BE2C (cell line): ENCODE measurements at regions not wholly inside any gene's neighbourhood (a gene's known extent, or its start where the extent isn't known, plus 50 kb on each side); places are given as distances from the start of the nearest gene placed in this dataset.

Experiments used
- DNase-seq: peaks from one replicate; pipeline ENCODE4 v3.0.0-alpha.2; 2020
- H3K27me3 ChIP-seq: fragments of 250-450 bp; sonication (Bioruptor Pico); 2 replicates; pipeline ENCODE4 v1.5.1; 2020; ENCODE audit warnings: mild to moderate bottlenecking
- H3K36me3 ChIP-seq: fragments of 250-450 bp; sonication (Bioruptor Pico); 2 replicates; pipeline ENCODE4 v1.5.1; 2020; ENCODE audit warnings: mild to moderate bottlenecking
- H3K4me1 ChIP-seq: fragments of 250-450 bp; sonication (Bioruptor Pico); 2 replicates; pipeline ENCODE4 v1.5.1; 2020
- H3K4me3 ChIP-seq: 2 replicates; pipeline ENCODE4 v1.5.1; 2011; ENCODE audit warnings: low read depth, low read length
- H3K9me3 ChIP-seq: fragments of 250-450 bp; sonication (Bioruptor Pico); 2 replicates; pipeline ENCODE4 v1.5.1; 2020
- TF ChIP-seq, protein P1 (sequence below): IDR thresholded peaks from 2 replicates; pipeline ENCODE4 v1.5.1; 2012; ENCODE audit warnings: mild to moderate bottlenecking, low read depth, low read length

DNA sequence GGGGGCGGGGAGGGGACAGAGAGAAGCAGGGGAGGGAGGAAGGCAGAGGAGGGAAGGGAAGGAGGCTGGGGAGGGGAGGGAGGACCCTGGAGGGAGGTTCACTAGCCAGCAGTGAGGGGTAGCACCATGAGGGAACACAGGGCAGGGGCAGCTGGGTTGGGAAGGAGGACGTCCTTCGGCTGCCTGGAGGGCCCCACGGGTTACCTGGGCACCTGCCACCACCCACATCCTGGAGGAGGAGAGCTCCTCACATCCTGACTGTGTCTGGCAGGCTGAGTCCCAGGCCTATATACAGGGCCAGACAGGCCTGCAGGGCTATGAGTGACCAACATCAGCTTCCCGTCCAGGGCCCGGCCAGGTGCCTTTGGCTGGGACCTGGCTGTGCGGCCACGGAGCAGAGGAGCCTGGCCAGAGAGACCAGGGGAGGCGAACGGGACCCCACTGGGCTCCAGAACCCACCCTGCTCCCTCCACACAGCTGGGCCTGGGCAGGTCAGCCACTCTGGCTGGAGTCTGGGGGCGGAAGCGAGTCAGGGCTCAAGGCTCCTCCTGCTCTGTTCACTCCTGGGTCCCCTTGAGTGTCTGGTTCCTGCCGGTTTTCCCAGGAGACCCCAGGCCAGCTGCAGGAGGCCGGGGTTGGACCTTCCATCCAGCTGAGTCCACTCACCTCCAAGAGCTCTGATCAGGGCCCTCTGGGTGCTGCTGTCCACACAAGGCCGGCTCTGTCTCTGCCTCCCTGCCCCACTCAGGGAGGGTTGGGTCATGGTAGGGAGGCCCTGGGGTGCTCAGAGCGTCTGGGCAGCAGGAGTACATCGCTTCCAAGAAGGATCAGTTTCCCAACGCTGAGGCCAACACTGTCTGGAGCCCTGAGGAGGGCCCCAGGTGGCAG is 677.7 kb downstream of the BRD1 start:
- DNase-seq: no peak
- TF ChIP-seq, protein P1, sequence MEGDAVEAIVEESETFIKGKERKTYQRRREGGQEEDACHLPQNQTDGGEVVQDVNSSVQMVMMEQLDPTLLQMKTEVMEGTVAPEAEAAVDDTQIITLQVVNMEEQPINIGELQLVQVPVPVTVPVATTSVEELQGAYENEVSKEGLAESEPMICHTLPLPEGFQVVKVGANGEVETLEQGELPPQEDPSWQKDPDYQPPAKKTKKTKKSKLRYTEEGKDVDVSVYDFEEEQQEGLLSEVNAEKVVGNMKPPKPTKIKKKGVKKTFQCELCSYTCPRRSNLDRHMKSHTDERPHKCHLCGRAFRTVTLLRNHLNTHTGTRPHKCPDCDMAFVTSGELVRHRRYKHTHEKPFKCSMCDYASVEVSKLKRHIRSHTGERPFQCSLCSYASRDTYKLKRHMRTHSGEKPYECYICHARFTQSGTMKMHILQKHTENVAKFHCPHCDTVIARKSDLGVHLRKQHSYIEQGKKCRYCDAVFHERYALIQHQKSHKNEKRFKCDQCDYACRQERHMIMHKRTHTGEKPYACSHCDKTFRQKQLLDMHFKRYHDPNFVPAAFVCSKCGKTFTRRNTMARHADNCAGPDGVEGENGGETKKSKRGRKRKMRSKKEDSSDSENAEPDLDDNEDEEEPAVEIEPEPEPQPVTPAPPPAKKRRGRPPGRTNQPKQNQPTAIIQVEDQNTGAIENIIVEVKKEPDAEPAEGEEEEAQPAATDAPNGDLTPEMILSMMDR: no peak
- Histone ChIP-seq H3K27me3 (no peaks in the 10 kb centered on the region), H3K4me1 (no peaks in the 10 kb centered on the region), H3K9me3 (peaks cover 2% of the 10 kb centered on the region; the same call in 1 of the 2 replicates), H3K36me3 (no peaks in the 10 kb centered on the region), H3K4me3 (no peak overlapping the region)

DNA sequence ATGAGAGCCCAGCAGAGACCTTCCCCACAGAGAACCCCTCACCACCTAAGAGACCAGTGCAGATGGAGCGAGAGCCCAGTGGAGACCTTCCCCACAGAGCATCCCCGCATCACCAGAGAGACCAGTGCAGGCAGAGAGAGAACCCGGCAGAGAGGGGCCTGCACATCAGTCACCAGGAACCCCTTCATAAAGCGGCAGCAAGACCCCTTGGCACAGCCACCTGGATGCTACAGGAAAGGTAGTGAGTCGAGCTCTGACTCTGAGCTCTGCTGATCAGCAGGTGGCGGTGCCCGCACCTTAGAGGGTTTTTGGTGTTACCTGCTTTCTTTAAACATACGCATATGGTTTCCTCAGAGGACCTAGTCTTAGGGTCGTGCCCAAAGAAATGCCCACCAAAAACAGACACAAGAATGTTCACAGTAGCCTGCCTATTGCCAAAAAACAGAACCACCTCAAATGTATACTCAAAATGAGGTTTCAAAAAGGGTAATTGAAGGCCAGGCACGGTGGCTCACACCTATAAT is 678.7 kb downstream of the BRD1 start:
- Histone ChIP-seq H3K27me3 (no peaks in the 10 kb centered on the region), H3K9me3 (peaks cover 2% of the 10 kb centered on the region), H3K4me1 (no peaks in the 10 kb centered on the region), H3K36me3 (no peaks in the 10 kb centered on the region), H3K4me3 (no peak overlapping the region)
- TF ChIP-seq, protein P1: no peak
- no peak for DNase-seq

DNA sequence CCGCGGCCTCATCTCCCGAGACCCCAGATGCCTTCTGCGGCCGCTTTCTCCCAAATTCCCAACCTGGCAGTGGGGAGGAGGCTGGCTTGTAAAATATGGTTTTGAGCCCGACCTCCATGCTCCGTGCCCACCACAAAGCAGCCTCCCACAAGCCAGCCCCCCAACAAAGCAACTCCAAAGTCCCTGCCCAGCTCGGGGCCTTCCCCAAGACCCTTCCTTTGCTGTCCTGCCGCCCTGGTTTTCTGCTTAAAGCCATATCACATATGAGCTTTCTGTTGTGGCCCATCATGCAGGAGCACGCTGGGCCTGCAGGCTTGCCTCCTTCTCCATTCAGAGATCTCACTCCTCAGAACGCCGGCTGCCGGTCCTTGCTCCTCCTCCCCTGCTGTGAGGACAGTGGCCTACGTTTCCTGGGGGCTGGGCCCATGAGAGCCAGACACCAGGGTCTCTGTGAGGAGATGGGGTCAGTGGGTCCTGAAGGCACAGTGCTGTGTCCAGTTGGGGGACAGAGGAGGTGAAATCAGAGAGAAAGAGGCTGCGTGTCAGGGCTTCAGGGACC is 680.0 kb downstream of the BRD1 start:
- Histone ChIP-seq H3K27me3 (no peaks in the 10 kb centered on the region), H3K4me1 (no peaks in the 10 kb centered on the region), H3K36me3 (no peaks in the 10 kb centered on the region), H3K4me3 (no peak overlapping the region), H3K9me3 (peaks cover 2% of the 10 kb centered on the region)
- no peak for DNase-seq
- TF ChIP-seq, protein P1: no peak

DNA sequence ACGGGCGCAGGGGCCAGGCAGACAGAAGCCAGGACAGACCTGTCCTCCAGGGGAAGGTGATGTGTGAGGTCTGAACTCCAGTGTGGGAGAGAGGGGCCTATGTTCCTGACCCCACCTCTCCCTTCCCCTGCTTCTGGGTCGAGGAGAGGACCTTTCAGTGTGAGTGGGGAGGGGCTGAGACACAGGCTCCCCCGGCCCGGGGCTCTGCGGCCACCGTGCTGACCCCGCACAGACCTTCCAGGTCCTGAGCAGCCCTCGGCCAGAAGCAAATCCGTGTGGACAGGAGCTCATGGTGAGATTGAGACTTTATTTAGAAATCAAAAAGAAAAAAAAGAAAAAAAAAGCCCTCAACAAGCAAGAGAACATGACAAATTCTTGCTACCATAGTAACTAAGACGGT is 680.5 kb downstream of the BRD1 start:
- no peak for DNase-seq
- TF ChIP-seq, protein P1: no peak
- Histone ChIP-seq H3K9me3 (peaks cover 2% of the 10 kb centered on the region), H3K4me3 (no peak overlapping the region), H3K36me3 (no peaks in the 10 kb centered on the region), H3K4me1 (no peaks in the 10 kb centered on the region), H3K27me3 (no peaks in the 10 kb centered on the region)

DNA sequence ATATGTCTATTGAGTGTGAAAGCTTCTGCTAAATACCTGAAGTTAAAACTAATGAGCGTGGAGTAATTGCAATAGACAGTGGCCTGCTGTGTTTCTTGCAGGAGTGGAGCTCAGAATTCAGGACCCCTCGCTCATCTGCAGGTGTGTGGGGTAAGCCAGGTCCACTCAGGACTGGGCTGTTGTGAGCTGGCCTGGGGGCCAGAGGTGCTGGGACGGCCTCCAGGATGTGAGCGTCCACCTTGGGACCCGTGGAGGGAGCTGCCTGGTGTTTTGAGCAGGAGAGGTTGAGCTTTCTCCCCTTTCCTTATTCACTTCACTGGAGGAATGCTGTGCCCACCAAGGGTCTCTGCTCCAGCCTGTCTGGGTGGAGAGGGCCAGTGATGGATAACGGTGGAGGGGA is 681.2 kb downstream of the BRD1 start:
- Histone ChIP-seq H3K9me3 (peaks cover 2% of the 10 kb centered on the region), H3K4me3 (no peak overlapping the region), H3K36me3 (no peaks in the 10 kb centered on the region), H3K27me3 (no peaks in the 10 kb centered on the region), H3K4me1 (no peaks in the 10 kb centered on the region)
- no peak for DNase-seq
- TF ChIP-seq, protein P1: no peak

DNA sequence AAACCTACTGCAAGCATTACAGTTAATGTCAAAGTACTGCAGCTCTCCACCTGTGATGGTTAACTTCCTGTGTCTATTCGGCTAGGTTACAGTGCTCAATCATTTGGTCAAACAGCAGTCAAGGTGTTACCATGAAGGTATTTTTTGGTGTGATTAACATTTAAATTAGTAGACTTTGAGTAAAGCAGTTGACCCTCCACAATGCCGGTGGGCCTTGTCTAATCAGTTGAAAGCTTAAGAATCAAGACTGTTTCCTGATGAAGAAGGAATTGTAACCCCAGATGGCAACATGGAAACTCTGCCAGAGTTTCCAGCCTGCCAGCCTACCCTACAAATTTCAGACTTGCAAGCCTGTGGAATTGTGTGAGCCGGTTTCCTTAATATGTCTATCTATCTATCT is 683.9 kb downstream of the BRD1 start:
- H3K4me1 ChIP-seq: no peaks in the 10 kb centered on the region
- DNase-seq: no peak
- H3K36me3 ChIP-seq: no peaks in the 10 kb centered on the region
- TF ChIP-seq, protein P1: no peak
- peaks cover 2% of the 10 kb centered on the region for H3K9me3 ChIP-seq
- no peaks in the 10 kb centered on the region for H3K27me3 ChIP-seq
- H3K4me3 ChIP-seq: no peak overlapping the region
